Testis (tissue), 2 donors: ENCODE measurements at regions not wholly inside any gene's neighbourhood (a gene's known extent, or its start where the extent isn't known, plus 50 kb on each side); places are given as distances from the start of the nearest gene placed in this dataset.

Source experiments
- DNase-seq: peaks from one replicate; pipeline ENCODE4 v3.0.0-alpha.2; 2019
- H3K27ac ChIP-seq, 2 donors: fragments of 200-600 bp; sonication (generic); one replicate each; pipeline ENCODE4 v1.5.1; 2019
- H3K27me3 ChIP-seq: fragments of 200-600 bp; sonication (generic); one replicate; pipeline ENCODE4 v1.5.1; 2019
- H3K36me3 ChIP-seq: fragments of 200-600 bp; sonication (generic); one replicate; pipeline ENCODE4 v1.5.1; 2017; ENCODE audit warnings: low read depth; ENCODE audit errors: missing control alignments
- H3K4me1 ChIP-seq: fragments of 200-600 bp; sonication (generic); one replicate; pipeline ENCODE4 v1.5.1; 2019
- H3K4me3 ChIP-seq, 2 donors: fragments of 200-600 bp; sonication (generic); one replicate each; pipeline ENCODE4 v1.5.1; 2017 to 2019
- H3K9me3 ChIP-seq: fragments of 200-600 bp; sonication (generic); one replicate; pipeline ENCODE4 v1.5.1; 2017
- CTCF ChIP-seq, 3 experiments: fragments of 450-650 bp in 2 of 3; fragments of 200-600 bp in 1 of 3; sonication (generic) in 1 of 3; IDR thresholded peaks; one replicate each; pipeline ENCODE4 v1.5.1; 2016 to 2019; ENCODE audit warnings: antibody characterized with exemption in 3 of 3, mild to moderate bottlenecking in 2 of 3, moderate library complexity in 1 of 3
- POLR2A ChIP-seq: fragments of 450-650 bp; IDR thresholded peaks from one replicate; pipeline ENCODE4 v1.6.1; 2017; ENCODE audit warnings: antibody characterized with exemption, mild to moderate bottlenecking, moderate library complexity
- WGBS, 2 donors: methylation state at CpG; one replicate each; pipeline ENCODE4 v1.1.5; 2018; 5-methylcytosine and 5-hydroxymethylcytosine counted together
- intact Hi-C: fragments of 100-400 bp; cut with DNase I; formaldehyde crosslinking; loops from one replicate; pipeline ENCODE4 v1.15.1; 2023; ENCODE audit warnings: low total_unique reads

GRCh38 chr1:57620605-57621004 is 196.7 kb upstream of the DAB1 start:
- Histone ChIP-seq H3K27me3 (no peaks in the 10 kb centered on the region), H3K4me1 (peaks cover 4% of the 10 kb centered on the region), H3K27ac (no peak overlapping the region), H3K36me3 (no peaks in the 10 kb centered on the region), H3K9me3 (no peaks in the 10 kb centered on the region), H3K4me3 (no peak overlapping the region)
- no peak for TF ChIP-seq CTCF (IDR thresholded peaks at IDR 0.05)
- no peak for TF ChIP-seq POLR2A
- WGBS, 2 donors: 42 to 43% methylated on average over 4 of the region's 4 CpGs
- intact Hi-C loops: no loop called here
- DNase-seq: no peak

- H3K4me3 ChIP-seq: no peak overlapping the region
- no peak overlapping the region for H3K27ac ChIP-seq
- H3K27me3 ChIP-seq: no peaks in the 10 kb centered on the region
- whole genome bisulfite sequencing, 2 donors: 78 to 91% methylated on average over 4 of the region's 4 CpGs
- intact Hi-C loops: no loop called here
- H3K4me1 ChIP-seq: peaks cover 4% of the 10 kb centered on the region
- H3K36me3 ChIP-seq: no peaks in the 10 kb centered on the region
- no peaks in the 10 kb centered on the region for H3K9me3 ChIP-seq
- no peak for DNase-seq
- TF ChIP-seq CTCF (IDR thresholded peaks at IDR 0.05) (no peak), POLR2A (no peak)
Measured at GRCh38 chr1:57616921-57617320, 193.1 kb upstream of the DAB1 start.

- Histone ChIP-seq H3K27ac (no peak overlapping the region), H3K9me3 (no peaks in the 10 kb centered on the region), H3K27me3 (no peaks in the 10 kb centered on the region), H3K4me1 (peaks cover 4% of the 10 kb centered on the region), H3K36me3 (no peaks in the 10 kb centered on the region), H3K4me3 (no peak overlapping the region)
- WGBS, 2 donors: 87 to 90% methylated on average over 4 of the region's 4 CpGs
- intact Hi-C loops: no loop called here
- DNase-seq: no peak
- no peak for TF ChIP-seq POLR2A
Measured at GRCh38 chr1:57615956-57616355, 192.1 kb upstream of the DAB1 start.

GRCh38 chr1:57612833-57613232 is 189.0 kb upstream of the DAB1 start:
- no peak for DNase-seq
- intact Hi-C loops: no loop called here
- TF ChIP-seq POLR2A (no peak), CTCF (IDR thresholded peaks at IDR 0.05) (no peak)
- H3K9me3 ChIP-seq: no peaks in the 10 kb centered on the region
- no peak overlapping the region for H3K27ac ChIP-seq
- no peak overlapping the region for H3K4me3 ChIP-seq
- H3K27me3 ChIP-seq: no peaks in the 10 kb centered on the region
- 91 to 95% methylated on average over 2 of the region's 2 CpGs for WGBS, 2 donors
- no peaks in the 10 kb centered on the region for H3K36me3 ChIP-seq
- H3K4me1 ChIP-seq: no peaks in the 10 kb centered on the region

GRCh38 chr1:57605933-57606332 is 182.1 kb upstream of the DAB1 start:
- Histone ChIP-seq H3K36me3 (no peaks in the 10 kb centered on the region), H3K4me1 (no peaks in the 10 kb centered on the region), H3K27ac (no peak overlapping the region), H3K27me3 (no peaks in the 10 kb centered on the region), H3K4me3 (no peak overlapping the region), H3K9me3 (no peaks in the 10 kb centered on the region)
- no peak for DNase-seq
- TF ChIP-seq CTCF (IDR thresholded peaks at IDR 0.05) (no peak), POLR2A (no peak)
- 48 to 77% methylated on average over 8 of the region's 8 CpGs for WGBS, 2 donors
- intact Hi-C loops: no loop called here
